ENCODE measurements at regions not wholly inside any gene's neighbourhood (a gene's known extent, or its start where the extent isn't known, plus 50 kb on each side); places are given as distances from the start of the nearest gene placed in this dataset.
A peak's percentile ranks its signal among the peaks of the same experiment; 100 is the strongest.

- DNase-seq = no peak
These were observed 85.8 kb upstream of the RBMS3 start for GRCh38 chr3:29195056-29195455.

GRCh38 chr3:29201604-29202003 lies 79.3 kb upstream of the RBMS3 start:
- DNase-seq = peak in 1 of 2 donors; percentile 11

GRCh38 chr3:29202378-29202777 lies 78.5 kb upstream of the RBMS3 start:
- no peak for DNase-seq

- no peak for DNase-seq
These were observed 77.0 kb upstream of the RBMS3 start for GRCh38 chr3:29203851-29204250.

GRCh38 chr3:29207427-29207826 lies 73.4 kb upstream of the RBMS3 start:
- DNase-seq = no peak

GRCh38 chr3:29212789-29213433 lies 68.0 kb upstream of the RBMS3 start:
- DNase-seq = no peak

- DNase-seq = no peak
These were observed 66.7 kb upstream of the RBMS3 start for GRCh38 chr3:29214009-29214658.

- no peak for DNase-seq
These were observed 64.9 kb upstream of the RBMS3 start for GRCh38 chr3:29215948-29216347.

GRCh38 chr3:29226706-29227105 lies 54.2 kb upstream of the RBMS3 start:
- DNase-seq = no peak

GRCh38 chr3:29227307-29227706 lies 53.6 kb upstream of the RBMS3 start:
- no peak for DNase-seq
